ENCODE measurements at regions not wholly inside any gene's neighbourhood (a gene's known extent, or its start where the extent isn't known, plus 50 kb on each side); places are given as distances from the start of the nearest gene placed in this dataset.

GRCh38 chr12:85609778-85610177 lies 226.4 kb downstream of the RASSF9 start:
- H3K9ac ChIP-seq, result no peak overlapping the region
- WGBS (ENCODE audit: low lambda C conversion rate), result 61% methylated on average over 2 of the region's 2 CpGs
- TF ChIP-seq FOXM1 (IDR thresholded peaks at IDR 0.05; ENCODE audit: low read depth) (no peak), MXI1 (IDR thresholded peaks at IDR 0.05; ENCODE audit: low read depth, low read length) (no peak), JUND (IDR thresholded peaks at IDR 0.05) (no peak), NRF1 (IDR thresholded peaks at IDR 0.05; ENCODE audit: low read depth, low read length) (no peak), PBX3 (IDR thresholded peaks at IDR 0.05) (no peak), USF2 (IDR thresholded peaks at IDR 0.05; ENCODE audit: borderline replicate concordance, low read depth, low read length) (no peak), MAX (IDR thresholded peaks at IDR 0.05; ENCODE audit: low read depth) (no peak), SMC3 (IDR thresholded peaks at IDR 0.05; ENCODE audit: low read depth, low read length) (no peak), RFX5 (IDR thresholded peaks at IDR 0.05; ENCODE audit: low read length) (no peak), EZH2phosphoT487 (IDR thresholded peaks at IDR 0.05; ENCODE audit: borderline replicate concordance, low read depth) (no peak), RXRA (IDR thresholded peaks at IDR 0.05; ENCODE audit: borderline replicate concordance, low read depth) (no peak), REST (IDR thresholded peaks at IDR 0.05; ENCODE audit: low read depth, low read length) (no peak), RCOR1 (IDR thresholded peaks at IDR 0.05; ENCODE audit: low read length) (no peak), EP300 (IDR thresholded peaks at IDR 0.05; ENCODE audit: borderline replicate concordance in 1 of 2, low read depth in 1 of 2, low read length in 1 of 2) (no peak), CHD2 (IDR thresholded peaks at IDR 0.05; ENCODE audit: low read length, partially characterized antibody) (no peak), MEF2A (IDR thresholded peaks at IDR 0.05; ENCODE audit: borderline replicate concordance, low read depth) (no peak), TEAD4 (IDR thresholded peaks at IDR 0.05; ENCODE audit: borderline replicate concordance, insufficient read depth) (no peak)
- no peaks in the 10 kb centered on the region for H3K36me3 ChIP-seq (replicated peaks in 1 of 2; ENCODE audit: control insufficient read depth in 1 of 2, insufficient read depth in 2 of 2, low read length in 1 of 2)
- H2AFZ ChIP-seq (ENCODE audit: low read depth), result no peak overlapping the region
- ChIA-PET CTCF (no interaction called here), POLR2A (no interaction called here)
- no peak overlapping the region for H3K27ac ChIP-seq (ENCODE audit: low read depth in 2 of 2, low read length in 1 of 2)
- DNase-seq, result no peak
- H3K27me3 ChIP-seq (ENCODE audit: insufficient read depth), result no peaks in the 10 kb centered on the region
- no peaks in the 10 kb centered on the region for H3K4me1 ChIP-seq (ENCODE audit: control insufficient read depth in 1 of 2, insufficient read depth in 2 of 2, low read depth in 1 of 2, low read length in 1 of 2)
- no peak overlapping the region for H3K4me2 ChIP-seq
- H3K9me2 ChIP-seq, result no peaks in the 10 kb centered on the region
- H3K9me3 ChIP-seq, result no peaks in the 10 kb centered on the region
- H3K4me3 ChIP-seq (ENCODE audit: low read depth in 2 of 2, low read length in 1 of 2), result no peak overlapping the region
- no peaks in the 10 kb centered on the region for H4K20me1 ChIP-seq (ENCODE audit: insufficient read depth)
- peaks cover 3% of the 10 kb centered on the region for H3F3A ChIP-seq (replicated peaks; ENCODE audit: insufficient read depth)
- H3K79me2 ChIP-seq (ENCODE audit: insufficient read depth), result no peaks in the 10 kb centered on the region
